ENCODE measurements at regions not wholly inside any gene's neighbourhood (a gene's known extent, or its start where the extent isn't known, plus 50 kb on each side); places are given as distances from the start of the nearest gene placed in this dataset.

DNA sequence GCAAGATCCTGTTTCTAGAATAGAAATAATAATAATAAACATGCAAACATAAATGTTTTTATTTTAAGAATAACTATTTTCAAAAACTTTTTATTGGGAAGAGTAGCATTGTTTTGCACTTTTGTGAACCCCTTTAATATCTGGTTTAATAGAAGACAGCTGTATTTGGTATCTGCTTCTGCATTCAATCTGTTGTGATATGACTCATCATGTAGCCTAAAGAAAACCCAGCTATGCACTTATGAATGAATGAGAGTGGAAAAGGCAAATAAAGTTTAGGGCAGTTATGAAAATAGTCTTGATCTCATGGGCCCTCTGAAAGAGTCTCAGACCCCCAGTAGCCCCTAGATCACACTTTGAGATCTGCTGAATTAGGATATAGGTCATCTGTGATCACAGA, 100.4 kb upstream of the PPP2R3A start:
- TF ChIP-seq, protein P1, sequence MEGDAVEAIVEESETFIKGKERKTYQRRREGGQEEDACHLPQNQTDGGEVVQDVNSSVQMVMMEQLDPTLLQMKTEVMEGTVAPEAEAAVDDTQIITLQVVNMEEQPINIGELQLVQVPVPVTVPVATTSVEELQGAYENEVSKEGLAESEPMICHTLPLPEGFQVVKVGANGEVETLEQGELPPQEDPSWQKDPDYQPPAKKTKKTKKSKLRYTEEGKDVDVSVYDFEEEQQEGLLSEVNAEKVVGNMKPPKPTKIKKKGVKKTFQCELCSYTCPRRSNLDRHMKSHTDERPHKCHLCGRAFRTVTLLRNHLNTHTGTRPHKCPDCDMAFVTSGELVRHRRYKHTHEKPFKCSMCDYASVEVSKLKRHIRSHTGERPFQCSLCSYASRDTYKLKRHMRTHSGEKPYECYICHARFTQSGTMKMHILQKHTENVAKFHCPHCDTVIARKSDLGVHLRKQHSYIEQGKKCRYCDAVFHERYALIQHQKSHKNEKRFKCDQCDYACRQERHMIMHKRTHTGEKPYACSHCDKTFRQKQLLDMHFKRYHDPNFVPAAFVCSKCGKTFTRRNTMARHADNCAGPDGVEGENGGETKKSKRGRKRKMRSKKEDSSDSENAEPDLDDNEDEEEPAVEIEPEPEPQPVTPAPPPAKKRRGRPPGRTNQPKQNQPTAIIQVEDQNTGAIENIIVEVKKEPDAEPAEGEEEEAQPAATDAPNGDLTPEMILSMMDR (IDR thresholded peaks at IDR 0.05; ENCODE audit: low read depth, low read length): no peak
- no peak for TF ChIP-seq EZH2phosphoT487 (IDR thresholded peaks at IDR 0.05; ENCODE audit: low read depth)
